Fibroblast of upper back skin (primary cell): ENCODE measurements at regions not wholly inside any gene's neighbourhood (a gene's known extent, or its start where the extent isn't known, plus 50 kb on each side); places are given as distances from the start of the nearest gene placed in this dataset.

ENCODE experiments used
- DNase-seq: peaks from one replicate; pipeline ENCODE4 v3.0.0-alpha.2; 2013

DNA sequence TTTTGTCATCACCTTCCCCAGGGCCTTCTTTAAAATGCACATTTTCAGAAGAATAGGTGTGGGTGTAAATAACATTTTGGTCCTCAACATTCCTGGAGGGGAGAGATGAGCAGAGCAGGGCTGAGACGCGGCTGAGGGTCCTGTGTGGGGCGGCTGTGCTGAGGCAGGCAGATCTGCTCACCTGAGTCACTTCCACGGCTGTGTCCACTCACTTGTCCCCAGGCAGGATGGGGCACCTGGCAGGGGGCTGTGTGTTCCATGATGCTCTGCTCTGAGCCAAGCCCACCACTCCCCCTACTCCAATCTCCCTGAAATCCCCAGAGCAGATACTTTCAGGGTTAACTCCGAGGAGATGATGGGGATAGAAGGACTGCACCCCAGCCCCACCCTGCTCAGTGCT lies 93.8 kb downstream of the GLRX3 start:
- no peak for DNase-seq

DNA sequence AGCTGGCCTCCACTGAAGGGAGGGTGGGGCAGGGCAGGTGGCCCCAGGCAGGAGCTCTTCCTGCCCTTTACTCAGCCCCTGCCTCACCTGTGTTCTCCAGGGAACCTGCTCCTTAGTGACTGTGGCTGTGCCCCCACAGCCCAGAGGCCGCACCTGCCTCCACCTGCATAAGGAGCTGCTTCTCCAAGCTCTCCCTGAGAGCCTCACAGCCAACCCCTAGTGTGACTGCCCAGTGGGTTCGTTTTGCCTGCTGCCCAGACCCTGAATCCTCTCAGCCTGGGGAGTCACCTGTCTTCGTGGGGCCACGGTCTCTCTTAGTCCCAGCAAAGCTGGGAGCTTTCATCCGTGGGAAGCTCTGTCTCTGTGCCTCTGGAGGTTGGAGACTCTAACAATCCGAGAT lies 94.4 kb downstream of the GLRX3 start:
- DNase-seq: no peak

- no peak for DNase-seq
These were observed 95.1 kb downstream of the GLRX3 start for GRCh38 chr10:130231251-130231741.

DNA sequence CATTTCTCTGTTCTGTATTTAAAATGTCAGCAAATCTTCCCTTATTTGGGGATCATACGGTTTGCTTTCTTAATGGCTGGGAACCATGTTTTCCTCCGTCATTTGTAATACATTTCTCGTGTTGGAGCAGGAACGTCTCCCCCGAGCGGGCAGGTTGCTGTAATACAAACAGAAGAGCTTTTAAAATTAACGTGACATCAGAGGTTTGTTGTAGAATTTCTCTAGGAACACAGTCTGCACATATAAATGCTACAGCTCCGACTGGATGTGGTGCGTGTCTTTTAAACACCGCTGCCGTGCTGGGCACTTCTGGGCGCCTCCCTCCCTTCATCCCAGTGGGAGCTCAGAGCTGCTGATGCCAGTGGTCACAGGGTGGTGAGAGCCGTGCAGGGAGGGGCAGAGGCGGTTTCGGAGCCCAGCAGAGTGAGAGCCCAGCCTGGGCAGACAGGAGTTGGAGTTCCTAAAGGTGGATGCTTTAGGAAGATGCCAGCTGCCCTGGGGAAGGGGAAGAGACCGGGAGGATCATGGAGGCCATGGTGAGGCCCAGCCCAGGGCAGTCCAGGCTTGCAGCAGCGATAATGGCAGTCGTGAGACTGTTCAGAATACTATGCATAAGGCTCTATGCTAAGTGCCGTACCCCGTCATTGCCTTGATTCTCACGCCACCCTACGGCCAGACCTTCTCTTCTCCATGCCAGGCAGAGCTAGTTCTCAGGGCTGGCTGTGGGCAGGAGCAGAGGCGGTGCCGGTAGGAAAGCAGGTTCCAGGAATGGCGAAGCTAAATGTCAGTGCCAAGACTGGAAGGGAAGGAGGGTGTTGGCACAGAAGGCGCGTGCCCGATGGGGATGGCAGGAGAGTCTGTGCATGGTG lies 96.2 kb downstream of the GLRX3 start:
- DNase-seq: no peak

- no peak for DNase-seq
These were observed 96.8 kb downstream of the GLRX3 start for GRCh38 chr10:130233035-130233360.

DNA sequence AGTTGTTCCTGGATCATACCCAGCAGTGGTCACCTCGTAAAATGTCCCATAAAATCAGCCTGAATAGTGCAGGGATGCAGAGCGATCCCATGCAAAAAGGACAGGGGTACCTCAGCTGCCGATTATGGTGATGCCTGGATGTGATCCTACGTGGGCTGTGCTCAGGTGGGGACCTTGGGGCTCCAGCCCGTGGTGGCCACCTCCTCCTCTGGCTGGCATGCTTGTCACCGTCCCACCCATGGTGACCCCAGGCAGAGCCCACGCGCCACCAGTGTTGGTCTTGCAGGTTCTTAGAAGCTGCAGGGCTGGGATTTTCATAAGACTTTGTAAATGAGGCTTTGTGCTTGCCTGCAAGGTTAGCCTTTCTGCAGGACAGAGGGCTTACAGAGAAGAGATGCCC lies 97.2 kb downstream of the GLRX3 start:
- DNase-seq: no peak

DNA sequence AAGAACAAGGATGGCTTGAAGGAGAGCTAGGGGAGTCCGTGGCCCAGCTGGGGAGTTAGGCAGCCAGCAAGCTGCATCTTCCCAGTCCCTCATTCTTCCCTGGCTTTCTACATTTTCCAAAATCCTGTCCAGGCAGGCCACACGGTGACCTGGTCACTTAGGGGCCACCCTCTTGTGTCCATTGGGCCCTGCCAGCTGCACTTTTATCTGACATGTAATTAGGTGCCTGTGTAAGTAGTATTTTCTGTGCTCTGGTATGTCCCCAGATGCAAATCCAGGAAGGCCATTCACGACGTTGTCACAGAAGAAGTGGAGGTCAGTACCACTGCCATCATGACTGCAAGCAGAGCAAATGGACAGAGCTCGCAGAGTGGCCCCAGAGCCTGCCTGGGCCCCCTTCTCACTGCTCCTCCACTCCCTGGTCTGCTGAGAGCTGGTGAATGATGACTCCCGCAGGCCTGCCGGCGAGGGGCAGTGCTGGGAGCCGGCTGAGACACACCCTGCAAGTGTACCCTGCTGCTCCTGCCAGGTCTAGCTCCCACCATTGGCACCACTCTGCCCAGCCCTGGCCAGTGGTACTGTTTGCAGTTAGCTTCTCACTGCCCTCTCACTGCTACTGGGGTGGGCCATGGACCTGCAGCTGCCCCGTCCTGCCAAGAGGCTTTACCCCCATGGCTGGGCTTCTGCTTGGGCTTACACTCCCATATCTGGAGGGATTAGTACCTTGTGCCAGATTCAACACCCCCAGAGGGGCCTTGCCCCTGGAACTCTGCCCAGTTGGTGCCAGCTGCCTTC lies 98.2 kb downstream of the GLRX3 start:
- DNase-seq: no peak

GRCh38 chr10:130236711-130237110 lies 100.5 kb downstream of the GLRX3 start:
- DNase-seq: no peak

DNA sequence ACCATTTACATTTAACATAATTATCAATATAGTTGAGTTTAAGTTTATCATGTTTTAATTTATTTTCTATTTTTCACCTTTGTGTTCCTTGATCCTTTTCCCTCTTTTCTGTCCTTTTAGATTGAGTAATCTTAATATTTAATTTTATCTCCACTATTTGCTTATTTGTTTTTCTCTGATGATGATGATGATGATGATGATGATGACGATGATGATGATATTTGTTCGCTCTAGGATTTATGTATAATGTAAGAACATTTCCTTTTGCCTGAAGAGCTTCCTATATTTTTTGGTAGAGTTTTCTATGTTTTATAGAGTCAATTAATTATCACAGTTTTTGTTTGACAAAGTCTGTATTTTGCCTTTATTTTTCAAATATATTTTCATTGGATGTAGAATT lies 104.2 kb downstream of the GLRX3 start:
- DNase-seq: no peak

DNA sequence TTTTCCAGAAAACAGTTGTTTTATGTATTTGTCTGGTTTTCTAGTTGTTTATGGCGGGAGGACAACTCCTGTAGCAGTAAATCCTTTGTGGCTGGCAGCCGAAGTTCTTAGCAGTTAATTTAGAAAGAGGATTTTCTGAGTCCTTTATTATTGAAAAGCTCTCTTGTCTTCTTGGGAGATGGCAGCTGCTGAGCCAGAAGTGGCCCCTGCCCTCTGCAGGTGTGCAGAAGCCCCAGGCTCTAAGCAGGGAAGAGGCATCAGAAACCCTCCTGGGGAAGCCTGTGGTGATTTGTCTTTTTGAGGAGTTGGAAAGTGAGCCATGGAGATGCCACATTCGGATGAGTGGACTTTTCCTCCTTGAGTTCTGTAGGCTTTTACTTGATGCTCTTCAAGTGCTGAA lies 106.3 kb downstream of the GLRX3 start:
- no peak for DNase-seq

DNA sequence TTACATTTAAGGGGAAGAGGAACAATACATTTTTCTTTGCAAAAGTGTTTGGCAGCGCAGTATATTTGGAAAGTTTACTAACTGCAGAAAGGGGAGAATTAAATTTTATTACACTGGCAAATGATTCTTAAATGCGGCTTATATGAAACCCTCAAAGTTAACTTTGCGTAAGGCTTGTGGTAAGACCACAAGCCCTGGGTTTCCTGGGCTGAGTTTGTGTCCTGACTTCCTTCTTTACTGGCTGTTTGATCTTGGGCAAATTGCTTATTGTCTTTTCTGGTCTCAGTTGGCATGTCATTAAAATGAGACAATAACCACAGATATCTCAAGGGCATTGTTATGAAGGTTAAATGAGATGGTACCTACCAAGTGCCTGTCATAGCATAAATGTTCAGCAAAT lies 106.8 kb downstream of the GLRX3 start:
- no peak for DNase-seq

GRCh38 chr10:130244031-130244927 lies 108.1 kb downstream of the GLRX3 start:
- DNase-seq: no peak

- no peak for DNase-seq
These were observed 108.8 kb downstream of the GLRX3 start for GRCh38 chr10:130244928-130245495.

DNA sequence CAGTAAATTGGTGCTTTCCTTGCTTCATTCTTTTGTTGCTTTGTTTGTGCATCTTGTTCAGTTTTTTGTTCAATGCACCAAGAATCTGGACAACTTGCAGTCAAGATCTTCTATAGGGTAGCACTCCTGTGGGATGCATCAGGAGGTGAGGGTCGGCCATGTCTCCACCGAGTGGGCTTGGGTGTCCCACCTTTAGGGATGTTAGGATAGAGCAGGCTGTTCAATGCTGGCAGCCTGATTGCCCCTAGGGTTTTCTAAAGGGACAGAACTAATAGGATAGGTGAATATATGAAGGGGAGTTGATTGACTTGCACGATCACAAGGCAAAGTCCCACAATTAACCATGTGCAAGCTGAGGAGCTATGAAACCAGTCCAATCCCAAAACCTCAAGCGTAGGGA lies 109.9 kb downstream of the GLRX3 start:
- DNase-seq: no peak

DNA sequence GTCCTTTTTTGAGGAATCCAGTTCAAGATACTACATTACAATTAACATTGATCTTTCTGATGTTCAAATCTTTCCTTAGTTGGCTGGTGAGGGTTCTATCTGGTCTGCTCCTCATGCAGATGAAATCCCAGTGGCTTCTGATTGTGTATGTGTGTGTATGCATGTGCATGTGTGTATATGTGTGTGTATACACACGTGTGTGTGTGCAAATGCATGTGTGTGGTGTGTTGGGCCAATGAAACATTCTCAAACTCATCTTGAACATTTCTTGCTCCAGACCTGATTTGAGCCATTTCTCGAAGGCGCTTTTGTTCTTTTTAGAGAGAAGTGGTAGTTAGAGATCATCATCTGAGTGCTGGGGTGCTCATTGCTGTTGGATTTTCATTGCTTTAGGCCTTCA lies 113.9 kb downstream of the GLRX3 start:
- DNase-seq: no peak

DNA sequence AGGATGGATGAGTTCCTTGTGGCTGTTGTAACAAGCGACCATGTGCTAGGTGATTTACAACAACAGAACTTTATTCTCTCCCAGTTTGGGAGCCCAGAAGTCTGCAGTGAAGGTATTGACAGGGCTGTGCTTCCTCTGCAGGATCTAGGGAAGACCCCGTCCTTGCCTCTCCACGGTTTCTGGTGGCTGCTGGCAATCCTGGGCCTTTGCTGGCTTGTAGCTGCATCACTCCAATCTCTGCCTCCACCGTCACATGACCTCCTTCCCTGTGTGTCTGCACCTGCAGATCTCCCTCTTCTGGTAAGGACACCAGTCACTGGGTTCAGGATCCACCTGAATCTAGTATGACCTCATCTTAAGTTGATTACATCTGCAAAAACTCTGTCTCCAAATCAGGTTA lies 115.6 kb downstream of the GLRX3 start:
- no peak for DNase-seq

DNA sequence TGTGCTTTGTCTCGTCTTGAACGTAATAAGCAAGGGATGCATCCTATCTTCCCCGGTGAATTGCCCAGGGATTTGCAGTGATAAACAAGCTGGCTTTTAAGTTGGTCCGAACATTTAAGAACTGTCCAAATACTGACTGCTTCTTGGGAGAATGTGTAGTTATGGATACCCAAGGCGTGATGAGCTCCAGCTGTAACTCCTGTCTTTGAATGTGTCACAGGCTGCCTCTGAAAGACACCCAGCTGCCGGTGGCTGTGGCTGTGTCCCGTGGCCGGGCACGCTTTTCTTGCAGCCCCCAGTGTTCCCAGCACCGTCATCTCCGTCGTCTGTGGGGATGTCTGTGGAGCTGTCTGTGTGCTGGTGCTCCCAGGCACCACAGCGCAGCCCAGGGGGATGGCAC lies 118.1 kb downstream of the GLRX3 start:
- DNase-seq: no peak

GRCh38 chr10:130254662-130255061 lies 118.5 kb downstream of the GLRX3 start:
- DNase-seq: no peak

DNA sequence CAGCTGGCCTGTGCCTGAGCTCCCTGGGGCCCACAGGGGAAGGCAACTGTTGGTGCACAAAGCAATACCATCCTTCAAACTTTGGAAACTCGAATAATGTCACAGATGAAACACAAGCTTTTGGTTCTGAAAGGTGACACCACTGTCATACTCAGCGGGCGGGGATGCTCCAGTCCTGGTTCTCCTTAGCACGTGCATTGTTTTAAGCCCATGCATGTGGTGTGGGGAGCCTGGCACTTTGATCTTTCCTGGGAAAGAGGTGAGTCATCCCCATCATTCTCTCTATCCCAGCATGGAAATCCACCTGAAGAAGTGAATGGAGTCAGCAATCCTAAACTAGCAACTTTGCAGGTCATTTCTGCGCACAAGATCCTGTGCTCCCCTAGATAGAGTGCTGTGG lies 119.6 kb downstream of the GLRX3 start:
- DNase-seq: no peak

GRCh38 chr10:130257897-130258296 lies 121.7 kb downstream of the GLRX3 start:
- no peak for DNase-seq

- no peak for DNase-seq
These were observed 123.2 kb downstream of the GLRX3 start for GRCh38 chr10:130259380-130259779.

DNA sequence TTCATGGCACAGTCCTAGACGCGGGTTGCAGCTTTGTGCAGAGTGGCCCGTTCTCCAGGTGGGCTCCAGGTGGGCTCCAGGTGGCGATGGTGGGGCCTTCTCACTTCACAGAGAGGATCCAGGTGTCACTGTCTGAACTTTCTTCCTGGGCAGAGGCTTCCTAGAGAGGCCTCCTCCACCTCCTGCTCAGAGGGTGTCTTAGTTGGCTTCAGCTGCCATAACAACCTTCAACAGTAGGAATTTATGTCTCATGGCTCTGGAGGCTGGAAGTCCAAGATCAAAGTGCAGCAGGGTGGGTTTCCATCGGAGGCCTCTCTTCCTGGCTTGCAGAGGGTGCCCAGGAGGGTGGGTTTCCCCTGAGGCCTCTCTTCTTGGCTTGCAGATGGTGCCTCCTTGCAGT lies 125.1 kb downstream of the GLRX3 start:
- no peak for DNase-seq

DNA sequence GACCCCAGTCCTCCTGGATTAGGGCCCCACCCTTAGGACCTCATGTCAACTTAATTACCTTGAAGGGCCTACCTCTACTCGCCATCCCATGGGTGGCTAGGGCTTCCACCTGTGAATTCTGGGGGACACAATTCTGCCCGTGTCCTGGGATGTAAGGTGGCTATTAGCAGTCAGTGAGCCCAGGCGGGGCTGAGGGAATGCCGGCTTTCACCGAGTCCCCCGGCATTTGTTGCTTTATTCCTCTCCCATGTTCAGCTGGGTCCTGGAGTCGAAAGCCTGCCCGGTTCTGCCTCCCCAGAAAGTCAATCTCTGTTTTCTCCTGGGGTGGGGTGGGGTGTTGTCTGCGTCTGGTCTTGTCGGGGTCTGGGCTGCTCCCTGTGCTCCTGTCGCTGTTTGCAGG lies 125.6 kb downstream of the GLRX3 start:
- no peak for DNase-seq
